GM23248 (cell line): ENCODE measurements at regions not wholly inside any gene's neighbourhood (a gene's known extent, or its start where the extent isn't known, plus 50 kb on each side); places are given as distances from the start of the nearest gene placed in this dataset.

Experiments used
- EZH2 ChIP-seq: fragments of 200-600 bp; sonication (generic); IDR thresholded peaks from 2 replicates; pipeline ENCODE4 v1.6.1; 2018; ENCODE audit warnings: antibody characterized with exemption, mild to moderate bottlenecking; ENCODE audit not compliant: insufficient read depth, poor library complexity, severe bottlenecking
- EZH2phosphoT487 ChIP-seq: fragments of 200-600 bp; sonication (generic); IDR thresholded peaks from 2 replicates; pipeline ENCODE4 v1.6.1; 2018; ENCODE audit warnings: antibody characterized with exemption, moderate library complexity, mild to moderate bottlenecking, low read depth; ENCODE audit not compliant: insufficient read depth

DNA sequence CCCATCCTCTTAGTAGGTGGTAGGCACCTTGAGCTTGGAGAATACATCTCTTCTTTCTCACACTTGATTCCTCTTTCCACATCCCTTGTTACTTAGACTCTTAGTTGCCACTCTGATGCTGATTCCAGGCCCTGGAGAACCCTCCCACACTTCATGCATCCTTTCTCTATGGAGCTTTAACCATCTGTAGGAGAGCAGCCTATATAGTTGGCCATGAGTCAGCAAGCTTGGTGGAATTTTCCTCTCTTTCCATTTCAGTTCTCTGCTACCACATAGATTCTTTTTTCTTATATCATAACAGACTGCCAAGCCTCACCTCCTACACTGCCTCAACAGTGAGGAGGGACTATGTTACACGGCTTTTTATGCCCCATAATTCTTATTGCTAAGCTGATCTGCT is 851.6 kb upstream of the CDH2 start:
- no peak for TF ChIP-seq EZH2
- no peak for TF ChIP-seq EZH2phosphoT487
